H1 (cell line): ENCODE measurements at regions not wholly inside any gene's neighbourhood (a gene's known extent, or its start where the extent isn't known, plus 50 kb on each side); places are given as distances from the start of the nearest gene placed in this dataset.

Source experiments
- BACH1 ChIP-seq: IDR thresholded peaks from 2 replicates; pipeline ENCODE4 v1.6.1; 2012; ENCODE audit warnings: low read length, improper control_type of control experiment
- CHD2 ChIP-seq: IDR thresholded peaks from 2 replicates; pipeline ENCODE4 v1.6.1; 2012; ENCODE audit warnings: low read length, improper control_type of control experiment
- JUND ChIP-seq: IDR thresholded peaks from 2 replicates; pipeline ENCODE4 v1.6.1; 2011; ENCODE audit warnings: mild to moderate bottlenecking, improper control_type of control experiment, low read length
- POLR2AphosphoS5 ChIP-seq: IDR thresholded peaks from 2 replicates; pipeline ENCODE4 v1.6.1; 2011; ENCODE audit warnings: low read depth, low read length
- TAF1 ChIP-seq: IDR thresholded peaks from 2 replicates; pipeline ENCODE4 v1.6.1; 2011; ENCODE audit warnings: mild to moderate bottlenecking, low read depth, low read length
- TF ChIP-seq, protein P1 (sequence below), 3 experiments: IDR thresholded peaks; 1 replicate in 2 of 3; 2 replicates in 1 of 3; pipeline versions ENCODE4 v1.5.1 to v1.6.1; 2011; ENCODE audit warnings: low read length in 3 of 3, mild to moderate bottlenecking in 3 of 3, inconsistent platforms in 2 of 3, low read depth in 1 of 3, moderate library complexity in 1 of 3; ENCODE audit not compliant: insufficient read depth in 1 of 3; ENCODE audit errors: control extremely low read depth in 1 of 3
- TF ChIP-seq, protein P2 (sequence below): IDR thresholded peaks from 2 replicates; pipeline ENCODE4 v1.6.1; 2012; ENCODE audit warnings: inconsistent platforms

DNA sequence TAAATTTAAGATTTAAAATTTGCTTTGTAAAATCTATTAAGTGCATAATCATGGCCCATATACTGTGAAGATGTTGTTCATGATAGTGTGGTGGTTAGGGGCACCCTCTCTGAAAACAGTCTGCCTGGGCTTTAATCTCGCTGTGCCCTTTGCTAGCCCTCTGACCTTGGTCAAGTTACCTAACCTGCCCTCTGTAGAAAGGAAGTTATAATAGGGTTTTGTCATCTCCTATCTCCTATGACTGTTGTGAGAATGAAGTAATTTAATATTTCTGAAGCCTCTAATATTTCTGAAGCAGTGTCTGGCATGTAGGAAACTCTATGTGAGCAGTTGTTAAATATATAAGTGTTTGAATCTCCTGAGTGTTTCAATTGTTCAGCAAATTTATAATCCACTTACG lies 116.6 kb upstream of the IVNS1ABP start:
- TF ChIP-seq, protein P1, sequence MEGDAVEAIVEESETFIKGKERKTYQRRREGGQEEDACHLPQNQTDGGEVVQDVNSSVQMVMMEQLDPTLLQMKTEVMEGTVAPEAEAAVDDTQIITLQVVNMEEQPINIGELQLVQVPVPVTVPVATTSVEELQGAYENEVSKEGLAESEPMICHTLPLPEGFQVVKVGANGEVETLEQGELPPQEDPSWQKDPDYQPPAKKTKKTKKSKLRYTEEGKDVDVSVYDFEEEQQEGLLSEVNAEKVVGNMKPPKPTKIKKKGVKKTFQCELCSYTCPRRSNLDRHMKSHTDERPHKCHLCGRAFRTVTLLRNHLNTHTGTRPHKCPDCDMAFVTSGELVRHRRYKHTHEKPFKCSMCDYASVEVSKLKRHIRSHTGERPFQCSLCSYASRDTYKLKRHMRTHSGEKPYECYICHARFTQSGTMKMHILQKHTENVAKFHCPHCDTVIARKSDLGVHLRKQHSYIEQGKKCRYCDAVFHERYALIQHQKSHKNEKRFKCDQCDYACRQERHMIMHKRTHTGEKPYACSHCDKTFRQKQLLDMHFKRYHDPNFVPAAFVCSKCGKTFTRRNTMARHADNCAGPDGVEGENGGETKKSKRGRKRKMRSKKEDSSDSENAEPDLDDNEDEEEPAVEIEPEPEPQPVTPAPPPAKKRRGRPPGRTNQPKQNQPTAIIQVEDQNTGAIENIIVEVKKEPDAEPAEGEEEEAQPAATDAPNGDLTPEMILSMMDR (IDR thresholded peaks at IDR 0.05; ENCODE audit: control extremely low read depth in 1 of 3, insufficient read depth in 1 of 3, low read depth in 1 of 3, low read length in 3 of 3): no peak
- TF ChIP-seq POLR2AphosphoS5 (no peak), JUND (no peak), TAF1 (no peak), CHD2 (no peak), BACH1 (no peak)
- TF ChIP-seq, protein P2, sequence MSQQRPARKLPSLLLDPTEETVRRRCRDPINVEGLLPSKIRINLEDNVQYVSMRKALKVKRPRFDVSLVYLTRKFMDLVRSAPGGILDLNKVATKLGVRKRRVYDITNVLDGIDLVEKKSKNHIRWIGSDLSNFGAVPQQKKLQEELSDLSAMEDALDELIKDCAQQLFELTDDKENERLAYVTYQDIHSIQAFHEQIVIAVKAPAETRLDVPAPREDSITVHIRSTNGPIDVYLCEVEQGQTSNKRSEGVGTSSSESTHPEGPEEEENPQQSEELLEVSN: no peak
